SK-N-SH (cell line): ENCODE measurements at regions not wholly inside any gene's neighbourhood (a gene's known extent, or its start where the extent isn't known, plus 50 kb on each side); places are given as distances from the start of the nearest gene placed in this dataset.

Experiments used
- CTCF ChIA-PET: fragments of 300-600, 350-600 bp; formaldehyde crosslinking; extraction: SDS; loops from one replicate; lab custom pipeline; 2021; lab: Yijun Ruan, JAX
- POLR2A ChIA-PET: fragments of 350-600 bp; sonication (Branson Sonifier 250); formaldehyde crosslinking; extraction: SDS; loops from one replicate; lab custom pipeline; 2020; ENCODE audit warnings: antibody characterized with exemption, inconsistent platforms; lab: Yijun Ruan, JAX
- DNase-seq: peaks from one replicate; pipeline ENCODE4 v3.0.0; 2012
- H2AFZ ChIP-seq: fragments of 200-600 bp; sonication (generic); 2 replicates; pipeline ENCODE4 v1.8.1; 2016; ENCODE audit warnings: antibody characterized with exemption, mild to moderate bottlenecking, low read depth
- H3F3A ChIP-seq: fragments of 200-600 bp; sonication (generic); replicated peaks from 2 replicates; pipeline ENCODE3; 2016; ENCODE audit warnings: antibody characterized with exemption, mild to moderate bottlenecking; ENCODE audit not compliant: insufficient read depth
- H3K27ac ChIP-seq, 2 experiments: fragments of 200-500 bp in 1 of 2; fragments of 200-600 bp in 1 of 2; sonication (Bioruptor generic) in 1 of 2; sonication (generic), shearing (Covaris generic) in 1 of 2; 2 replicates each; pipeline versions ENCODE4 v1.5.1 to v1.6.1; 2014 to 2016; ENCODE audit warnings: low read depth in 2 of 2, inconsistent platforms in 1 of 2, low read length in 1 of 2, mild to moderate bottlenecking in 1 of 2, mixed read lengths in 1 of 2
- H3K27me3 ChIP-seq: fragments of 200-600 bp; sonication (generic), shearing (Covaris generic); 2 replicates; pipeline ENCODE4 v1.6.1; 2016; ENCODE audit warnings: mixed run types; ENCODE audit not compliant: insufficient read depth
- H3K36me3 ChIP-seq, 2 experiments: fragments of 200-500 bp in 1 of 2; fragments of 200-600 bp in 1 of 2; sonication (Bioruptor generic) in 1 of 2; sonication (generic) in 1 of 2; replicated peaks in 1 of 2; 2 replicates each; pipeline versions ENCODE3 to v1.5.1; 2014 to 2016; ENCODE audit warnings: low read length in 1 of 2, mild to moderate bottlenecking in 1 of 2; ENCODE audit not compliant: insufficient read depth in 2 of 2, control insufficient read depth in 1 of 2
- H3K4me1 ChIP-seq, 2 experiments: fragments of 200-500 bp in 1 of 2; fragments of 200-600 bp in 1 of 2; sonication (Bioruptor generic) in 1 of 2; sonication (generic), shearing (Covaris generic) in 1 of 2; 2 replicates each; pipeline versions ENCODE4 v1.5.1 to v1.6.1; 2014 to 2016; ENCODE audit warnings: low read depth in 1 of 2, low read length in 1 of 2, mixed run types in 1 of 2; ENCODE audit not compliant: insufficient read depth in 2 of 2, control insufficient read depth in 1 of 2
- H3K4me2 ChIP-seq: fragments of 200-600 bp; sonication (generic), shearing (Covaris generic); 2 replicates; pipeline ENCODE4 v1.6.1; 2017; ENCODE audit warnings: mixed run types
- H3K4me3 ChIP-seq, 2 experiments: fragments of 200-500 bp in 1 of 2; fragments of 200-600 bp in 1 of 2; sonication (Bioruptor generic) in 1 of 2; sonication (generic), shearing (Covaris generic) in 1 of 2; 2 replicates each; pipeline versions ENCODE4 v1.5.1 to v1.8.1; 2014 to 2016; ENCODE audit warnings: low read depth in 2 of 2, inconsistent platforms in 1 of 2, low read length in 1 of 2, mild to moderate bottlenecking in 1 of 2, mixed read lengths in 1 of 2, moderate library complexity in 1 of 2
- H3K79me2 ChIP-seq: fragments of 200-600 bp; sonication (generic); 2 replicates; pipeline ENCODE4 v1.8.1; 2017; ENCODE audit warnings: mild to moderate bottlenecking; ENCODE audit not compliant: insufficient read depth
- H3K9ac ChIP-seq: fragments of 200-600 bp; sonication (generic); 2 replicates; pipeline ENCODE4 v1.6.1; 2017; ENCODE audit warnings: mixed run types
- H3K9me2 ChIP-seq: fragments of 200-600 bp; sonication (generic); 2 replicates; pipeline ENCODE4 v1.6.1; 2017; ENCODE audit warnings: mixed run types
- H3K9me3 ChIP-seq: fragments of 200-600 bp; sonication (generic); 2 replicates; pipeline ENCODE4 v1.6.1; 2017; ENCODE audit warnings: mixed run types, mild to moderate bottlenecking, moderate library complexity
- H4K20me1 ChIP-seq: fragments of 200-600 bp; sonication (generic); 2 replicates; pipeline ENCODE4 v1.6.1; 2017; ENCODE audit warnings: mild to moderate bottlenecking, mixed run types; ENCODE audit not compliant: insufficient read depth
- CHD2 ChIP-seq: fragments of 150-350 bp; IDR thresholded peaks from 2 replicates; pipeline ENCODE4 v1.6.1; 2018; ENCODE audit warnings: low read length; ENCODE audit not compliant: partially characterized antibody
- CTCF ChIP-seq: fragments of 200-600 bp; sonication (generic); IDR thresholded peaks from 2 replicates; pipeline ENCODE4 v1.6.1; 2017; ENCODE audit warnings: antibody characterized with exemption, mild to moderate bottlenecking, moderate library complexity
- ELF1 ChIP-seq: IDR thresholded peaks from 2 replicates; pipeline ENCODE4 v1.4.0; 2012
- EP300 ChIP-seq, 2 experiments: IDR thresholded peaks; 2 replicates each; pipeline versions ENCODE4 v1.4.0 to v1.6.1; 2012; ENCODE audit warnings: borderline replicate concordance in 1 of 2, low read depth in 1 of 2, low read length in 1 of 2
- EZH2phosphoT487 ChIP-seq: fragments of 200-600 bp; sonication (generic); IDR thresholded peaks from 2 replicates; pipeline ENCODE4 v1.6.1; 2017; ENCODE audit warnings: low read depth, mixed run types, mild to moderate bottlenecking, antibody characterized with exemption, moderate library complexity, borderline replicate concordance
- FOSL2 ChIP-seq: IDR thresholded peaks from 2 replicates; pipeline ENCODE4 v1.4.0; 2012; ENCODE audit warnings: low read depth, mild to moderate bottlenecking, moderate library complexity, borderline replicate concordance
- GATA2 ChIP-seq: sonication (generic); formaldehyde crosslinking; IDR thresholded peaks from 2 replicates; pipeline ENCODE4 v1.5.0; 2020; ENCODE audit warnings: mild to moderate bottlenecking, missing genetic modification reagents
- MAX ChIP-seq: IDR thresholded peaks from 2 replicates; pipeline ENCODE4 v1.4.0; 2012; ENCODE audit warnings: low read depth
- MXI1 ChIP-seq: IDR thresholded peaks from 2 replicates; pipeline ENCODE4 v1.6.1; 2012; ENCODE audit warnings: mild to moderate bottlenecking, low read depth, low read length, improper control_type of control experiment
- NFIC ChIP-seq: IDR thresholded peaks from 2 replicates; pipeline ENCODE4 v1.4.0; 2012; ENCODE audit warnings: borderline replicate concordance
- NRF1 ChIP-seq: IDR thresholded peaks from 2 replicates; pipeline ENCODE4 v1.6.1; 2012; ENCODE audit warnings: low read depth, mild to moderate bottlenecking, low read length
- PBX3 ChIP-seq: IDR thresholded peaks from 2 replicates; pipeline ENCODE4; 2012
- POLR2AphosphoS5 ChIP-seq: IDR thresholded peaks from 2 replicates; pipeline ENCODE4 v1.6.1; 2012; ENCODE audit warnings: low read depth, low read length
- RCOR1 ChIP-seq: fragments of 150-350 bp; IDR thresholded peaks from 2 replicates; pipeline ENCODE4 v1.6.1; 2017; ENCODE audit warnings: antibody characterized with exemption, low read length
- RFX5 ChIP-seq: IDR thresholded peaks from 2 replicates; pipeline ENCODE4 v1.6.1; 2012; ENCODE audit warnings: mild to moderate bottlenecking, improper control_type of control experiment, low read length
- SIN3A ChIP-seq: IDR thresholded peaks from 2 replicates; pipeline ENCODE4 v1.6.1; 2012; ENCODE audit warnings: low read depth, mild to moderate bottlenecking, low read length, moderate library complexity, borderline replicate concordance
- SMC3 ChIP-seq: IDR thresholded peaks from 2 replicates; pipeline ENCODE4 v1.6.1; 2012; ENCODE audit warnings: low read depth, low read length, improper control_type of control experiment
- TAF1 ChIP-seq: IDR thresholded peaks from 2 replicates; pipeline ENCODE4 v1.6.1; 2012; ENCODE audit warnings: low read depth, mild to moderate bottlenecking, low read length, moderate library complexity, borderline replicate concordance
- TEAD4 ChIP-seq: IDR thresholded peaks from 2 replicates; pipeline ENCODE4 v1.4.0; 2012; ENCODE audit warnings: mild to moderate bottlenecking, borderline replicate concordance; ENCODE audit not compliant: insufficient read depth
- USF1 ChIP-seq: IDR thresholded peaks from 2 replicates; pipeline ENCODE4 v1.4.0; 2012; ENCODE audit warnings: low read depth, borderline replicate concordance
- USF2 ChIP-seq: fragments of 150-350 bp; IDR thresholded peaks from 2 replicates; pipeline ENCODE4 v1.6.1; 2017; ENCODE audit warnings: antibody characterized with exemption, low read length, low read depth, borderline replicate concordance
- ZBTB33 ChIP-seq: IDR thresholded peaks from 2 replicates; pipeline ENCODE4 v1.4.0; 2012; ENCODE audit warnings: low read depth, borderline replicate concordance
- WGBS: methylation state at CpG from one replicate; pipeline ENCODE4 v1.1.6; 2017; ENCODE audit warnings: low lambda C conversion rate; 5-methylcytosine and 5-hydroxymethylcytosine counted together

- TF ChIP-seq USF2 (no peak), USF1 (no peak), RFX5 (no peak), NRF1 (no peak), NFIC (no peak), SMC3 (no peak), MXI1 (no peak), MAX (no peak), ELF1 (no peak), GATA2 (CRISPR knock-in tag) (no peak), EP300 (IDR thresholded peaks at IDR 0.05; ENCODE audit: borderline replicate concordance in 1 of 2, low read depth in 1 of 2, low read length in 1 of 2) (no peak), SIN3A (no peak), RCOR1 (no peak)
- TF ChIP-seq, all 33 proteins: peak for 0
Measured at GRCh38 chr20:2234598-2235191, 61.1 kb upstream of the TGM3 start (continued).

GRCh38 chr20:2236256-2236655, 59.5 kb upstream of the TGM3 start:
- 69% methylated on average over 13 of the region's 13 CpGs for WGBS
- no peaks in the 10 kb centered on the region for H4K20me1 ChIP-seq
- no peak overlapping the region for H3K4me2 ChIP-seq
- H3K9ac ChIP-seq: no peak overlapping the region
- H3K79me2 ChIP-seq: no peaks in the 10 kb centered on the region
- no peak overlapping the region for H3K27ac ChIP-seq
- no peaks in the 10 kb centered on the region for H3F3A ChIP-seq
- H3K4me3 ChIP-seq: no peak overlapping the region
- no peaks in the 10 kb centered on the region for H3K4me1 ChIP-seq
- TF ChIP-seq USF1 (no peak), PBX3 (no peak), ZBTB33 (no peak), TEAD4 (no peak), GATA2 (CRISPR knock-in tag) (no peak), RFX5 (no peak), CTCF (no peak), CHD2 (no peak), EZH2phosphoT487 (no peak), TAF1 (no peak), POLR2AphosphoS5 (no peak), FOSL2 (no peak), RCOR1 (no peak)
- ChIA-PET CTCF (interaction anchor here (1.2 to 1.6 kb wide), 2 partner anchors 29 to 39 kb away, joined by 3 to 6 read pairs; no protein-coding TSS in a partner anchor), POLR2A (no interaction called here)
- no peaks in the 10 kb centered on the region for H3K27me3 ChIP-seq
- DNase-seq: no peak
- no peak overlapping the region for H2AFZ ChIP-seq
- no peaks in the 10 kb centered on the region for H3K9me3 ChIP-seq
- H3K36me3 ChIP-seq: no peaks in the 10 kb centered on the region
- no peaks in the 10 kb centered on the region for H3K9me2 ChIP-seq
